HEK293T (cell line): ENCODE measurements at regions not wholly inside any gene's neighbourhood (a gene's known extent, or its start where the extent isn't known, plus 50 kb on each side); places are given as distances from the start of the nearest gene placed in this dataset.

Source experiments
- CTCF ChIA-PET: fragments of 350-600 bp; formaldehyde crosslinking; extraction: SDS; loops from one replicate; lab custom pipeline; 2021; ENCODE audit warnings: antibody characterized with exemption, inconsistent platforms; lab: Yijun Ruan, JAX
- POLR2A ChIA-PET: fragments of 350-600 bp; formaldehyde crosslinking; extraction: SDS; loops from one replicate; lab custom pipeline; 2020; ENCODE audit warnings: antibody characterized with exemption, inconsistent platforms; lab: Yijun Ruan, JAX
- DNase-seq: peaks from one replicate; pipeline ENCODE4 v3.0.0; 2012; ENCODE audit warnings: mixed read lengths; ENCODE audit errors: extremely low spot score
- ARNT ChIP-seq: fragments of 450-650 bp; IDR thresholded peaks from 2 replicates; pipeline ENCODE4 v1.6.1; 2017; ENCODE audit warnings: mild to moderate bottlenecking
- BHLHE40 ChIP-seq: fragments of 450-650 bp; IDR thresholded peaks from 2 replicates; pipeline ENCODE4 v1.6.1; 2016; ENCODE audit warnings: mild to moderate bottlenecking, moderate library complexity, borderline replicate concordance
- CTBP1 ChIP-seq: fragments of 450-650 bp; IDR thresholded peaks from 2 replicates; pipeline ENCODE4 v1.6.1; 2016; ENCODE audit warnings: borderline replicate concordance
- ELF4 ChIP-seq: fragments of 450-650 bp; IDR thresholded peaks from 2 replicates; pipeline ENCODE4 v1.6.1; 2017; ENCODE audit warnings: antibody characterized with exemption
- FOXA1 ChIP-seq: fragments of 450-650 bp; IDR thresholded peaks from 2 replicates; pipeline ENCODE4 v1.6.1; 2016; ENCODE audit warnings: mild to moderate bottlenecking
- FOXK2 ChIP-seq: fragments of 450-650 bp; IDR thresholded peaks from 2 replicates; pipeline ENCODE4 v1.6.1; 2016; ENCODE audit warnings: mild to moderate bottlenecking
- FOXM1 ChIP-seq: fragments of 450-650 bp; IDR thresholded peaks from 2 replicates; pipeline ENCODE4 v1.6.1; 2017; ENCODE audit warnings: mild to moderate bottlenecking, borderline replicate concordance
- HDGF ChIP-seq: fragments of 450-650 bp; IDR thresholded peaks from 2 replicates; pipeline ENCODE4 v1.6.1; 2017; ENCODE audit warnings: antibody characterized with exemption, borderline replicate concordance
- L3MBTL2 ChIP-seq: fragments of 450-650 bp; conservative IDR thresholded peaks from 2 replicates; pipeline ENCODE4 v1.6.1; 2016; ENCODE audit warnings: mild to moderate bottlenecking
- LEF1 ChIP-seq: fragments of 450-650 bp; IDR thresholded peaks from 2 replicates; pipeline ENCODE4 v1.6.1; 2017; ENCODE audit warnings: mild to moderate bottlenecking, borderline replicate concordance
- NFRKB ChIP-seq: fragments of 450-650 bp; IDR thresholded peaks from 2 replicates; pipeline ENCODE4 v1.6.1; 2016; ENCODE audit warnings: mild to moderate bottlenecking, moderate library complexity
- PKNOX1 ChIP-seq: fragments of 450-650 bp; IDR thresholded peaks from 2 replicates; pipeline ENCODE4 v1.6.1; 2016
- SP1 ChIP-seq: fragments of 450-650 bp; IDR thresholded peaks from 2 replicates; pipeline ENCODE4 v1.6.1; 2017
- SUZ12 ChIP-seq: fragments of 450-650 bp; IDR thresholded peaks from 2 replicates; pipeline ENCODE4 v1.6.1; 2016; ENCODE audit warnings: mild to moderate bottlenecking
- TARDBP ChIP-seq: fragments of 450-650 bp; IDR thresholded peaks from 2 replicates; pipeline ENCODE4 v1.6.1; 2016
- ZNF384 ChIP-seq: fragments of 450-650 bp; IDR thresholded peaks from 2 replicates; pipeline ENCODE4 v1.6.1; 2016

- ChIA-PET POLR2A (no interaction called here), CTCF (no interaction called here)
- no peak for DNase-seq
- TF ChIP-seq HDGF (no peak), BHLHE40 (no peak), NFRKB (no peak), PKNOX1 (no peak), CTBP1 (no peak), L3MBTL2 (no peak), ELF4 (no peak), SP1 (no peak), FOXM1 (no peak), FOXK2 (no peak), ARNT (no peak), FOXA1 (no peak), SUZ12 (no peak), ZNF384 (no peak), TARDBP (no peak), LEF1 (no peak)
Measured at GRCh38 chr3:178440043-178440442, 96.2 kb upstream of the KCNMB2 start.

DNA sequence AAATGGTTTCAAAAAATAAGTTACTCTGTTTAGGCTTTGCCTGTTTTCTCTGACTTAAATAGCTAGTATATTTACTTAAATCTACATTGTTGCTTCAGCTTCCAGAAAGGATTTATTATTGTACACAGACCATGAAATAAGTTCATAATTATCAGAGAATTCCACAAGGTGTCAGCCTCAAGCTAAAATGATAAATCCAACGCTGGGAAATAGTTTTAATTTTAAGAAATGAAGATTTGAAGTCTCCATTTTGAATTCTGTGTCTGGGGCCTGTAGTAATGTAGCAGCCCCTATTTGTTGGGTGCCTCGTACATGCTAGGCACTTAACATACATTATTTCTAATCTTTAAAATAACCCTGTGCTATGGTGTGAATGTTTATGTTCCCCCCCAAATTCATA, 92.6 kb upstream of the KCNMB2 start:
- CTCF ChIA-PET: no interaction called here
- no peak for DNase-seq
- POLR2A ChIA-PET: no interaction called here
- TF ChIP-seq LEF1: no peak
- TF ChIP-seq PKNOX1: no peak
- TF ChIP-seq NFRKB: no peak
- no peak for TF ChIP-seq BHLHE40

- TF ChIP-seq TARDBP (no peak), NFRKB (no peak), L3MBTL2 (no peak), ARNT (no peak), SP1 (no peak), HDGF (no peak), FOXM1 (no peak), LEF1 (no peak), FOXA1 (no peak), ELF4 (no peak), PKNOX1 (no peak), SUZ12 (no peak)
- no peak for DNase-seq
- ChIA-PET POLR2A (no interaction called here), CTCF (interaction anchor here (1.2 kb wide), 1 partner anchor 9 kb away, joined by 3 read pairs; no protein-coding TSS in a partner anchor)
Measured at GRCh38 chr3:178445139-178445538, 91.1 kb upstream of the KCNMB2 start.

GRCh38 chr3:178446059-178446458, 90.2 kb upstream of the KCNMB2 start:
- ChIA-PET CTCF (interaction anchor here (1.2 kb wide), 1 partner anchor 9 kb away, joined by 3 read pairs; no protein-coding TSS in a partner anchor), POLR2A (no interaction called here)
- DNase-seq: no peak
- no peak for TF ChIP-seq FOXK2
- no peak for TF ChIP-seq CTBP1
- no peak for TF ChIP-seq PKNOX1
- TF ChIP-seq SP1: no peak
- TF ChIP-seq ZNF384: no peak
- TF ChIP-seq ELF4: no peak
- TF ChIP-seq BHLHE40: no peak

DNA sequence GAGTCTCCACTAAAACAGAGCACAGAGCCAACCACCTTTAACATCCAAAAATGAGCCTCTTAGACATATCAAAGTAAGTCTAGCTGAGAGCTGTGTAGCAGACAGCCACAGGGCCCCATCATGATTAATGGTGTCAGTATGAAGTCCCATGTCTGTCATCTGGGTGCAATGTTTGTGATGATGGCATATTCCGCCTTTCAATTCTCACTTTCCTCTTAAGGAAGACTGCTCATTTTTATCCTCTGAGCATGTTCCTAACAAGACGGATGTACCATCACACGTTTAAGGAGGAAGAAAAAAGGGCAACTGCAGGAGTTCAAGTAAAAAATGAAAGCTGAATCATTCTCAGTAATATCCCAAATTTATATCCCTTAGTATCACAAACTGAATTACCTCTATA, 85.8 kb upstream of the KCNMB2 start:
- TF ChIP-seq ZNF384: no peak
- TF ChIP-seq L3MBTL2: no peak
- CTCF ChIA-PET: no interaction called here
- DNase-seq: no peak
- POLR2A ChIA-PET: no interaction called here

GRCh38 chr3:178451799-178452198, 84.4 kb upstream of the KCNMB2 start:
- TF ChIP-seq HDGF: no peak
- TF ChIP-seq CTBP1: no peak
- no peak for TF ChIP-seq SUZ12
- TF ChIP-seq SP1: no peak
- no peak for TF ChIP-seq NFRKB
- no peak for TF ChIP-seq ELF4
- no peak for TF ChIP-seq LEF1
- no peak for TF ChIP-seq FOXK2
- no peak for DNase-seq
- POLR2A ChIA-PET: no interaction called here
- CTCF ChIA-PET: no interaction called here

- DNase-seq: no peak
- POLR2A ChIA-PET: no interaction called here
- CTCF ChIA-PET: no interaction called here
- TF ChIP-seq ELF4 (no peak), NFRKB (no peak), FOXK2 (no peak), FOXA1 (no peak), TARDBP (no peak), PKNOX1 (no peak), LEF1 (no peak), L3MBTL2 (no peak), HDGF (no peak), CTBP1 (no peak), SUZ12 (no peak), ARNT (no peak), ZNF384 (no peak), SP1 (no peak), BHLHE40 (no peak), FOXM1 (no peak)
Measured at GRCh38 chr3:178454726-178455125, 81.5 kb upstream of the KCNMB2 start.
